GM19324 (cell line): ENCODE measurements at regions not wholly inside any gene's neighbourhood (a gene's known extent, or its start where the extent isn't known, plus 50 kb on each side); places are given as distances from the start of the nearest gene placed in this dataset.

Source experiments
- ATAC-seq: cut with Tn5 transposase; IDR thresholded peaks from one replicate; pipeline ENCODE4 v1.9.1; 2021; ENCODE audit warnings: mild to moderate bottlenecking, moderate library complexity; ENCODE audit not compliant: unreplicated experiment, low FRiP score

DNA sequence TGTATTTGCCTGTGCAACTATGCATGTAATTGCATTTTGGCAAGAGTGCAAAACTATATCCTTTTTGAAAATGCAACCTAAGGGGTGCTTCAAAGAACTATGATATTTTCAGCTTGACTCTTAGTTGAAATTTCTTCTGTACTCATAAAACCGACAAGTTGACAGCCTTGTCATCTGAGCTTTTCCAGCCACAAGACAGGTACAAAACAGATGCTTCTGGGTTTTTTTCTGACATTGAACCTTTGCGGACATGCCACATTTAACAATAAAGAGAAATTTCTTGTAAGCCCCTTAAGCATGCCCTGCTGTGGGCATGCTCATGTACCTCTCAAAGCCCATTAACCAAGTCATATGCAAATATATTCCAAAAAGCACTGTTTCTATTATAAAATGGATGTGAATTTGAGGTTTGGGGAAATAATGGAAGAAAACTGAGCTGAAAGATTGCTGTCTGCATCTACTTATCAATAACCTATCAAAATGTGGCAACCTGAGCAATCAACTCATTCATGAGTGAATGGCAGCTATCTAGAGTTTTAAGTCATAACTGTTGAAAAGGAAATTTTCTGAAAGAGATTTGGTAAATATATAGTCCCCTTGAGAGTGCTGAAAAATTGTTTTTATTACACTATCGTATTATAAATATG, 1117.0 kb upstream of the LRRTM3 start:
- no peak for ATAC-seq

DNA sequence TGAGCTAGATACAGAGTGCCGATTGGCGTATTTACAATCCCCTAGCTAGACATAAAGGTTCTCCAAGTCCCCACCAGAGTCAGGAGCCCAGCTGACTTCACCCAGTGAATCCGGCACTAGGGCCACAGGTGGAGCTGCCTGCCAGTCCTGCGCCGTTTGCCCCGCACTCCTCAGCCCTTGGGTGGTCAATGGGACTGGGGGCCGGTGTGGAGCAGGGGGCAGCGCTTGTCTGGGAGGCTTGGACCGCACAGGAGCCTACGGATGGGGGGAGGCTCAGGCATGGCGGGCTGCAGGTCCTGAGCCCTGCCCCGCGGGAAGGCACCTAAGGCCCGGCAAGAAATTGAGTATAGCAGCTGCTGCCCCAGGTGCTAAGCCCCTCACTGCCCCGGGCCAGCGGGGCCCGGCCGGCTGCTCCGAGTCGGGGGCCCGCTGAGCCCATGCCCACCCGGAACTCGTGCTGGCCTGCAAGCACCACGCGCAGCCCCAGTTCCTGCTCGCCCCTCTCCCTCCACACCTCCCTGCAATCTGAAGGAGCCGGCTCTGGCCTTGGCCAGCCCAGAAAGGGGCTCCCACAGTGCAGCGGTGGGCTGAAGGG, 1113.8 kb upstream of the LRRTM3 start:
- no peak for ATAC-seq

DNA sequence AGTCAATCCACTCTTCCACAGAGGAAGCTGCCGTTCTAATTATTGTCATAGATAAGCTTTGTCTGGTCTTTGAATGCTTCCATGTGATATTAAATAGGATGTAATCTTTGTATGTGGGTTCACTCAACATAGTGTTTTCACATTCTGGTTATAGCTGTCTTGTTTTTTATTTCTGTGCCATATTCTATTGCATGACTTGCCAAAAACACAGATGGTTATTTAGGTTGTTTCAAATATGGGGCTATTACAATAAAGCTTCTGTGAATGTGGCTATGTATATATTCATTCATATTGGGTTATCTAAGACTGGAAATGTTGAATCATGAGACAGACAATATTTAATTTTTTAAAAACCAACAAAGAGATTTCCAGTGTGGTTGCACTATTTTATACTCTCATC, 1109.3 kb upstream of the LRRTM3 start:
- ATAC-seq, result no peak

DNA sequence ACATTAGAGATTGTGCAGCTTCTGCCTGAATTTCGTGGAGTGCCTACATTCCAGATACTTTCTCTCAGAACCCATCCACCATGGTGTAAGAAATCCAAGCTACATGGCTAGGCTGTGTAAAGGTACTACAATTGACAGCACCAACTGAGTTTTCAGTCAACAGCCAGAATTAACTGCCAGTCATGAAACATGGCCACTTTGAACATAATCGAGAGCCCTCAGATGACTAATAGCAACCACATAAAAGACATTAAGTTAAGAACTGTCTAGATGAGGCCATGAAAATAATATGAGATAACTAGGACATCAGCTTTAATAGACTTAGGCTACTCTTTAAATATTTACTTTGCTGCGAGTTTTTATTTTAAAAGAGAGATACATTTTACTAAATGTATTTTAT, 1106.8 kb upstream of the LRRTM3 start:
- no peak for ATAC-seq

DNA sequence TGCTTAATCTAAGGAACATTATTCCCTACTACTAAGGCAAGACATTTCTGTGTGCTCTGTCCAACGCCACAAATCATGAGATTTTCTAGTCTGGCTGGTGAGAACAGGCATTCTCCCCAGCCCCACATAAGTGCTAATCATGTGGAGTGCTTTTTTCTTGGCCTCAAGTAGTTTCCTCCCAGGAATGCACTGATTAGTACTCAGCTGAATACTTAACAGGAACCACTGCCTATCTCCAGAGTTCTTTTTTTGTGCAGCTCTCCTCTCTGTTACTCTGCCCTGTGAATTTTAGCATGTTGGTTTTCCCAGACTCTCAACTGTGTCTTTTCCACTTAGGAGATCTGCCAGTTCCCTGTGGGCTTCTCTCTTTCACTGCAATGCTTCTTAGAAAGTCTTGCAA, 1098.5 kb upstream of the LRRTM3 start:
- no peak for ATAC-seq

DNA sequence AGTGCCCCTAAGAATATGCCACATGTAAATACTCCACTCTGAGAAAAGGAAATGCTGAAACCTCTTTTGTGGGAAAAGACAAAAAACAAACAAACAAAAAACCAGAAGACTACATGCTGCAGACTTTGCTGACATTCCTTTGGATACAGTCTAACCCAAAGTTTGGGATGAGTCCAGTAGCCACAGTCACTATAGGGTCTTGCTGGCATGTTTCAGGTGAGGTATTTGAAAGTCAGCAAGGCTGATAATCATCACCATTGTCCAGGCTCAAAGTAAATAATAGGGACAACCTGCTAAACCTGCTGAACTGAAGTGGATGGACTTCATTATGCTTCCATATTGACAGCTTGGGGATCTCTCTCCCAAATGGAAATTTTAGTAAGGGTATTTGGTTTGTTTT, 1087.0 kb upstream of the LRRTM3 start:
- ATAC-seq, result no peak

DNA sequence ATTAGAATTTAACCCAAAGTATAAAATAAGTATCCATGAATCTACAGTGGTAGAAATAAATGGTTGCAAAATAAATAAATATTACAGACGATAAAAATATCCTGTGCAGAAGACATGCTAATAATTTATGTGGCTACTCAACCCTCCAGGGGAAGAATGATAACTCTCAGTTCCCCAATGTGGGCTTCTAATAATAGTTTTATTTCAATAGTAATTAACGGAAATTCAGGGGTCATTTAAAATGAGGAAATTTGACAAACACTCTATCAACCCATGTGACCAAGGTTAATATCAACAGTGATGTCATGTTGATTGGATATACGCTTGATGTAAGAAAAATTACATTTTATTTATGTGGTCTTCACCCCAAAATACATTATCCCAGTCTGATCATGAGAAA, 1082.6 kb upstream of the LRRTM3 start:
- no peak for ATAC-seq

DNA sequence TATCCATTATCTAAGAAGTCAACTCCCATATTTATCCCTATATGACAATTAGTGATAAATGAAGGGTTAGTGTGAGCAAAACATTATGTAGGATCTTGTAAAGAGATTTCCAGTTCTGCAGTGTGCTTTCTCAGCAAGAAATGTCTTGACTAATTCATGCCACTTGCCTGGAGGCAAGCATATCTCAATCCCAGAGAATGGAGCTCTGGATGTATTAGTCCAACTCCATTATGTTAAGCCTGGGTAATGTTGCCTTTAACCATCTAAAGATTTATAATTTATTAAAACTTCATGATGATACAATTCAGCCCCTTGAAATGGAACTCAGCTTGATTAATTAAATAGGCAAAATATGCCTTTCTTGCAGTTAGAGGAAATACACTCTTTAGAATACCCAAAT, 1079.9 kb upstream of the LRRTM3 start:
- ATAC-seq, result no peak

DNA sequence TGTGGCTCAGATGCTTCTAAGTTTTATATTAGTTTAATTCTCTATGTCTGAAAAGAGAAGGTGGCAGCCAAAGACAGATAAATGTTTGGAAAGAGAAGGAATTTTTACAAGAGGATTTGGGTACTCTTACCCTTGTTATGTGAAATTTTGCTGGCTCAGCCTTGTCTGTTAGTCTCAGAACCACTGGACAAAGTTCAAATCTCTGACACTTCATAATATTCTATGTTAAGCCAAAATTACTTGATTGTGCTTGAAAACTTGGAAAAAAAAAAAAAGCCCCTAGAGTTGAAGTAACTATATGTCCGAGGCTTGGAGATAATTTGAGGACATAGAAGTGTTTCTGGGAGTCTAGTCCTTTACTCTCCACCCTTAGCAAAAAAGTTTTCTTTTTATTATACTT, 1079.3 kb upstream of the LRRTM3 start:
- ATAC-seq, result no peak

DNA sequence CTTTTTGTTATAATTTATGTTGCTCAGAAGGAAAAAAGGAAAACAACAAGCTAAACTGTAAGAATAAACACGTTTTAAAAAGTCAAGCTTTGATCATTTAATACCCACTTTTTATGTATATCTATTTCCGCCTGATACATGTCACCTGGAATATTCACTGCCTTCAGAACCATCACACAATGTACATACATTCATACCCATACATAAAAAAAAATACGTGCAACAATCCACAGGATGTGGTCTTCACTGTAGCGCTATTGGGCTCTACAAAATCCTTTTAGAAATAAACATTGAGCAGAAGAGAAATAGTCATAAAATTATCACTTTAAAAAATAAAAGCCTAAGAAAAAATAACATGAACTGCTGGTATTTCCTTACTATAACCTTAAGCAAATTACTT, 1078.9 kb upstream of the LRRTM3 start:
- no peak for ATAC-seq

DNA sequence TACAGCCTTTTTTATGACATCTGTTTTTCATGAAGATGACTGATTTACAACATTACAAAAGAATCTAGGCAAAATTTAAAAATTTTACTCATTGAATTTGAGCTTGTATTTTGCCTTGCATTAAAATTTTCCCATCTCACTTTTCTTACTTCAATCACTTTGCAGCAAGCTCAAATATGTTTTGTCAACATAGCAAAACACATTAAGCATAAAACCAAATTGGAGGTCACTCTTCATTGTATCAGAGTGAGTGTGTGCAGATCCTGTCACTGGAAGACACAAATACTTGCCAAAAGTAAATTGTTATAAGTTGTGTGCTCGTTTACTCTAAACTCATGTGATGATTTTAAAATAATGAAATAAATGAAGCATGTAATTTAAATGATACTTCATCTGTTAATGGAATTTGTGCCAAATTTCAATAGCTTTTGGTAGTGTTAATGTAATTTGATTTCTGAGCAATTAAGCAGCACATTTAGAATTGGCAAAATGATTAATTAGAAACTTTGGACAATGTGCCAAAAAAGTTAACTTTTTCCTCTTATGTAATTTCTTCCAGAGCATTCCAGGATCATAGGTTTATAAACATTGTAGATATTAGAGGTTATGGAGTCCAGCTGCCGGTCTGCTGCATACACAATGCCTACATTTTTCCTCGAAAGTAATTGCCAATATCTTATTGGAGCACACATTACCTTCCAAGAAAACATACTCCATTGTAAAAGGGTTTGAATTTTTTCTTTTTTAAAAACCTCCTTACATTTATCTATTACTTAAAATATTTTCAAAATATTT, 1078.2 kb upstream of the LRRTM3 start:
- no peak for ATAC-seq

DNA sequence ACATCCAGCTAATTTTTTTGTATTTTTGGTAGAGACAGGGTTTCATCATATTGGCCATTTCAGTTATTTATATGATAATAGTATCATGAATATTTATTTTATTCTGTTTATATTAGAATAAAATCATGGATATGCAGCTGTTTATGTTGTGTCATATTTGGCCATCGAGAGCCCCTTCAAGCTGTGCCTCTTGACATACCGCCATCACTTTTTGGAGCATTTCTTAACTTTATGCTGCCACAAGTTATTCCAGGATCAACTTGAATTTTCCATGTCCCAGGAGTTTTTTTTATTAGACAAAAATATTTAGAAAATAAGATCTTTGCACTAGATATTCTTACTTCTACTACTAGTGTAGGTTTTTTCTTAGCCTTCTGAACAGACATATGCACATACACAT, 1067.0 kb upstream of the LRRTM3 start:
- no peak for ATAC-seq

DNA sequence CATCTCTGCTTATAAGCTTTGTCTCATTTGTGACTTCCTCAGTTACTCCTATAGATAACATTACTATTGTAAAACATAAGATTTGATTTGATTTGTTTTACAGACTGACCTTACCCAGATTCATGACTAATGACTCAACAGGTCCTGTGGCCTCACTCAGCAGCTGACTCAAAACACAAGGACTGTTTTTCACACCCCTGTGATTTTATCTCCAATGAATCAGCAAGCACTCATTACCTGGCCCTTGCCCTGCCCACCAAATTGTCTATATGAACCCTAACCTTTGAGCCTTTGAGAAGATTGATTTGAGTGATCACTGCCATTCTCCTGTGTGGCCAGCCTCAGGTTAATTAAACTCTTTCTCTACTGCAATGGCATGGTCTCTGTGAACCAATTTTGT, 1064.6 kb upstream of the LRRTM3 start:
- no peak for ATAC-seq
